ENCODE measurements at regions not wholly inside any gene's neighbourhood (a gene's known extent, or its start where the extent isn't known, plus 50 kb on each side); places are given as distances from the start of the nearest gene placed in this dataset.

DNA sequence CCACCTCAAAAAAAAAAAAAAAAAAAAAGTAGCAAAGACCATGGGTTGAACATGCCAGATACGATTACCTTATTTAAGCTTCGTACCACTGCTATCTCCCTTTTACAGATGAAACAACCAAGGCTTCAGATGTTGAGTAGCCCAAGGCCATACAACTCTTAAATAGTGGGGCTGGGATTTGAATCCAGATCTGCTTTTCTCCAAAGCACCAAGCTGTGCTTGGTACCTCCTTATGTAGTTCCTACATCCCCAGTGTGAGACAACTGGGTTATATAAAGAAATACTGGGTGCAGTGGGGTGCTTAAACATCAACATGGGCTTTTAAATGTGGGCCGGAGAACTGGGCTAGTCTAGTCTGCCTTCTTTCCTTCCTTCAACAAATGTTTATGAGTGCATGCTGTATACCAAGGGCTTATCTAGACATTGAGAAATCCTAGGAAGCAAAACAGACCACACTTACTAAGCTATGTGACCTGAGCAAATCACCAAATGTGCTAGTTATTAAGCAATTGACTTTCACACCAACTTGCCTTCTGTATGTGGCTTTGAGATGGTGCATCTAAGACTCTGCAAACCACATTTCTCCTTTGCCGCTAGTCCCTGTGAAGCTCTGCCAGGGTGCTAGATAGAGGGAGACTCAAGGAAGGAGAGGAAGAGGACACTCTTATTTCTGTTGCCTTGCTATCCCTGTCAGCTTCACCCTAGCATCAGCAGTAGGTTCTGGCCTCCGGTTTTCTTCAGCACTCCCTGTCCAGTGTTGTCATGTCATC lies 201.4 kb upstream of the FOXN2 start:
- TF ChIP-seq TARDBP (IDR thresholded peaks at IDR 0.05) (no peak), FOXA1 (IDR thresholded peaks at IDR 0.05) (no peak), SUZ12 (IDR thresholded peaks at IDR 0.05) (no peak), ARNT (IDR thresholded peaks at IDR 0.05) (no peak), L3MBTL2 (conservative IDR thresholded peaks at IDR 0.05) (no peak), FOXM1 (IDR thresholded peaks at IDR 0.05; ENCODE audit: borderline replicate concordance) (no peak), ZNF384 (IDR thresholded peaks at IDR 0.05) (no peak), FOXK2 (IDR thresholded peaks at IDR 0.05) (no peak), BHLHE40 (IDR thresholded peaks at IDR 0.05; ENCODE audit: borderline replicate concordance) (no peak), ELF4 (IDR thresholded peaks at IDR 0.05) (no peak)

Data from HEK293T (cell line).